Nephron progenitor cell (in vitro differentiated cells): ENCODE measurements at regions not wholly inside any gene's neighbourhood (a gene's known extent, or its start where the extent isn't known, plus 50 kb on each side); places are given as distances from the start of the nearest gene placed in this dataset.

Experiments used
- DNase-seq: peaks from one replicate; pipeline ENCODE4 v3.0.0; 2021
- H3K27ac Mint-ChIP-seq: 2 replicates; pipeline ENCODE4 v1.8.0; 2021; ENCODE audit warnings: mild to moderate bottlenecking, moderate library complexity, mixed read lengths
- H3K27me3 Mint-ChIP-seq: 2 replicates; pipeline ENCODE4 v1.8.0; 2021; ENCODE audit warnings: mild to moderate bottlenecking, low read depth, mixed read lengths; ENCODE audit not compliant: poor library complexity
- H3K36me3 Mint-ChIP-seq: 2 replicates; pipeline ENCODE4 v1.8.0; 2021; ENCODE audit warnings: low read depth, mixed read lengths
- H3K4me1 Mint-ChIP-seq: 2 replicates; pipeline ENCODE4 v1.8.0; 2021; ENCODE audit warnings: mixed read lengths
- H3K4me3 Mint-ChIP-seq: 2 replicates; pipeline ENCODE4 v1.8.0; 2021; ENCODE audit warnings: mild to moderate bottlenecking, moderate library complexity, mixed read lengths
- H3K9me3 Mint-ChIP-seq: 2 replicates; pipeline ENCODE4 v1.8.0; 2021; ENCODE audit warnings: mild to moderate bottlenecking, moderate library complexity, mixed read lengths
- TF ChIP-seq, protein P1 (sequence below): fragments of 200-600 bp; sonication (generic); IDR thresholded peaks from 2 replicates; pipeline ENCODE4 v1.5.0; 2021; ENCODE audit warnings: antibody characterized with exemption

DNA sequence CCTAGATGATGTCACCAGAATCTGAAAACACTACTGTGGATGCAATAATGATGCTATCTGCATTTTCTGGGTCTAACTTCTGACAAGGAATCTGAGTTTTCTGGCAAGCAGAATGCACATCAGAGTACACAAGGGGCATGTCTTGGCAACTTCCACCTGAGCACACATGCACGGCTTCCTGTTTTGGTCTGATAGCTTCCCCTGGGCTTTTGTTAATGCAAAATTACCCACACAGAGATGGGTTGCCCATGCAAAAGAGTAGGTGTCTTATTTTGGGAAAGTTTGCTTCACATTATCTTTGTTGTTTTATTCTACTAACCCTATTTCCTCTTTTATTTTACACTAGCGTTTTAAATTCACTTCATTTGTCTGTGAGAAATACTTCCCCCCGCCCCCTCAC, 74.2 kb upstream of the SATB1 start:
- no peak overlapping the region for H3K4me3 Mint-ChIP-seq
- H3K9me3 Mint-ChIP-seq: no peaks in the 10 kb centered on the region
- H3K27me3 Mint-ChIP-seq: no peaks in the 10 kb centered on the region
- no peaks in the 10 kb centered on the region for H3K36me3 Mint-ChIP-seq
- H3K4me1 Mint-ChIP-seq: peaks cover 5% of the 10 kb centered on the region
- no peak for DNase-seq
- H3K27ac Mint-ChIP-seq: no peak overlapping the region
- TF ChIP-seq, protein P1, sequence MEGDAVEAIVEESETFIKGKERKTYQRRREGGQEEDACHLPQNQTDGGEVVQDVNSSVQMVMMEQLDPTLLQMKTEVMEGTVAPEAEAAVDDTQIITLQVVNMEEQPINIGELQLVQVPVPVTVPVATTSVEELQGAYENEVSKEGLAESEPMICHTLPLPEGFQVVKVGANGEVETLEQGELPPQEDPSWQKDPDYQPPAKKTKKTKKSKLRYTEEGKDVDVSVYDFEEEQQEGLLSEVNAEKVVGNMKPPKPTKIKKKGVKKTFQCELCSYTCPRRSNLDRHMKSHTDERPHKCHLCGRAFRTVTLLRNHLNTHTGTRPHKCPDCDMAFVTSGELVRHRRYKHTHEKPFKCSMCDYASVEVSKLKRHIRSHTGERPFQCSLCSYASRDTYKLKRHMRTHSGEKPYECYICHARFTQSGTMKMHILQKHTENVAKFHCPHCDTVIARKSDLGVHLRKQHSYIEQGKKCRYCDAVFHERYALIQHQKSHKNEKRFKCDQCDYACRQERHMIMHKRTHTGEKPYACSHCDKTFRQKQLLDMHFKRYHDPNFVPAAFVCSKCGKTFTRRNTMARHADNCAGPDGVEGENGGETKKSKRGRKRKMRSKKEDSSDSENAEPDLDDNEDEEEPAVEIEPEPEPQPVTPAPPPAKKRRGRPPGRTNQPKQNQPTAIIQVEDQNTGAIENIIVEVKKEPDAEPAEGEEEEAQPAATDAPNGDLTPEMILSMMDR: no peak

DNA sequence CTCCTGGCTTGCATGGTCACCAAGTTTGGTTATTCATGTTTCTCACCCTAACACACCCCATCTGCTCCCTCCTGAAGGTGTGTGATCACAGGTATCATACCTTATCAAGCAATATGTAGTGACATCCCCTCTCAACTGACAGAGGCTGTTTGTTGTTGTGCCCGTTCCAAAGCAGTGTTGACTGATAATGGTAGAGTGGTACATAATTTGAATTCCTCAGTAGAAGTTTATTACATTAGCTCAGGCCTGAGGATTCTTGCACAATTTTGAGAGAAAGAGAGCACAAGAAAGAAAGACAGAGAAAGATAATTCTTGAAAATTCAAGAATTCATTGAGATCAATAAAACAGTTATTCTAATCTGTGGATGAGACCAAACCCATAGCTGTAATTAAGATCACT, 69.1 kb upstream of the SATB1 start:
- H3K36me3 Mint-ChIP-seq: no peaks in the 10 kb centered on the region

DNA sequence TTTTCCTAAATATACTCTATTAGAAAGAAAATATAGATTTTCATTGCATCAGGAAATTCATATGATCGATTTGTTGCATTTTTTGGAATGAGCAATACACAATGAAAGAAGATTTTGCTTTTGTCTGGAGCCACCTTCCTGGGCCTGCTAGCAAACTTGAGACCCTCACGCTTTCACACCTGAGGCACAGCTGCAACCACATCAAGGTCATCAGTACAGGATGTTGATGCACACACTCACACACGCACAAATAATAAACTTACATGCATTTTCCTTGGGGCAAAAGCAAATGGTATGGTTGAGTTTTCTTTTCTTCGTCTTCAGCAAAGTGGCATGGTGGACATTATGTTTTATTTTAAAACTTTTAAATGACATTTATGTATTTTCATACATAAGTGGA, 64.8 kb upstream of the SATB1 start:
- TF ChIP-seq, protein P1: no peak
- no peaks in the 10 kb centered on the region for H3K36me3 Mint-ChIP-seq
- no peak for DNase-seq
- H3K27ac Mint-ChIP-seq: no peak overlapping the region
- no peaks in the 10 kb centered on the region for H3K4me1 Mint-ChIP-seq
- no peak overlapping the region for H3K4me3 Mint-ChIP-seq
- peaks cover 3% of the 10 kb centered on the region for H3K27me3 Mint-ChIP-seq
- peaks cover 5% of the 10 kb centered on the region for H3K9me3 Mint-ChIP-seq

More for the DNA sequence above, 69.1 kb upstream of the SATB1 start:
- DNase-seq: no peak
- no peaks in the 10 kb centered on the region for H3K27me3 Mint-ChIP-seq
- no peak overlapping the region for H3K4me3 Mint-ChIP-seq
- no peaks in the 10 kb centered on the region for H3K9me3 Mint-ChIP-seq
- TF ChIP-seq, protein P1: no peak
- H3K4me1 Mint-ChIP-seq: peaks cover 5% of the 10 kb centered on the region
- no peak overlapping the region for H3K27ac Mint-ChIP-seq

DNA sequence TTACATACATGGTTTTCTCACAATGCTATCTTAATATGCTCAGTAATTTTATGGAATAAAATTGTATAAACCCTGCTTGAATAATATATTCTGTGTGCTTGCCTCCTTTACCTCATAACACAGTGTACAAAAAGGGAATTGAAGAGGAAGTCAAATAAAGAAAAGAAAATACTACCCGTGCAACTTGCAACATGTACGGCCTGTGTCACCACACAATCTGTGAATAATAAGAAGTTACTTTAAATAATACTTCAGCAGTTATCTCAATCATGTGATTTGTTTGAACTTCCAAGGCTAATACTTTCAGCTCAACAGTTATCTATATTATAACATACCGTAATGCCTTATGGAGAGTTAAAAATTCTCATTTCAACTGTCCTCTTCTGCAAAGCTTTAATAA, 58.1 kb upstream of the SATB1 start:
- TF ChIP-seq, protein P1: no peak
- Mint-ChIP-seq H3K9me3 (peaks cover 5% of the 10 kb centered on the region), H3K4me1 (peaks cover 10% of the 10 kb centered on the region), H3K27ac (no peak overlapping the region), H3K36me3 (no peaks in the 10 kb centered on the region), H3K4me3 (no peak overlapping the region), H3K27me3 (peaks cover 3% of the 10 kb centered on the region)
- DNase-seq: no peak

DNA sequence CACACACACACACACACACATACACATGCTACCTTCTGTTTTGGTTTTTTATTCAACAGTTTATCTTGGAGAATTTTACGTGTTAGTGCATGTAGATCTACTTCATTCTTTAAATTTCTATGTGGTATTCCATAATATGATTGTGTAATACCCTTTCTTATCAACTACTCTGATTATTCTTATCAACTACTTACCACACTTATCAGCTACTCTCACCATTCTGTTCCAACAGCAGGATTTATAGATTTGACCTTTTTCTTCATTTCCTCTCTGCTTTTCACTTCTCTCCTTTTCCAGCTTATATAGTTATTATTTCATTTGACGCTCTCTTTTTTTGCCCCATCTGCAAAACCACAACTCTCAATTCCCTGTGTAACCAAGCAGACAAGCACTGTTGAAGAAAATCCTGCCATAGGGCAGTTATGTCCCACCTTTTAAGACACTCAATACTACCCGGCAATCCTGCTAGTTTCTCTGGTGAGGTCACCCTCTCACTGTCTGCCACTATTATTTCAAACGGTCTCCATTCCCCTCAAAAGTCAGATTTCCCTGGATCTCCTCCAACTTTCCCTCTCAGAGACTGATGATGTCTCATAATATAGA, 56.9 kb upstream of the SATB1 start:
- TF ChIP-seq, protein P1: no peak
- H3K27ac Mint-ChIP-seq: peak overlapping the region; percentile 81
- H3K4me1 Mint-ChIP-seq: peaks cover 10% of the 10 kb centered on the region
- no peak overlapping the region for H3K4me3 Mint-ChIP-seq
- H3K27me3 Mint-ChIP-seq: peaks cover 3% of the 10 kb centered on the region
- DNase-seq: no peak
- H3K36me3 Mint-ChIP-seq: no peaks in the 10 kb centered on the region
- H3K9me3 Mint-ChIP-seq: peaks cover 5% of the 10 kb centered on the region

DNA sequence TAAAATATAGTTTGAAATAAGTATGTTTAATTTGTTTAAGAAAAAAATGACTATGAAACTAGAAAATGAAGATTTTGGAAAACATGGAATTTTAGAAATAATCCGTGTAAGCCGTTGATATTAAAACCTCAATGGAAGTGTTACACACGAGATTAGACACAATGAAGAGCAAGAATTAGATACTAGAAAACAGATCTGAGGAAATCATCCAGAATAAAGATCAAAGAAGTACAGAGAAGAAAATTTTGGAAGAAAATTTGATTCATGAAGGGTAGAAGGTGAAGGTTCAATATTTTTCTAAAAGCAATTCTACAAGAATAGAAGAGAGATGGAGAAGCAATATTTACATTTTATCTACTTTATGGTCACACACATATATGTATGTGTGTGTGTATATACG, 52.5 kb upstream of the SATB1 start:
- DNase-seq: no peak
- H3K27ac Mint-ChIP-seq: no peak overlapping the region
- peaks cover 4% of the 10 kb centered on the region for H3K27me3 Mint-ChIP-seq
- H3K4me1 Mint-ChIP-seq: peaks cover 10% of the 10 kb centered on the region
- H3K4me3 Mint-ChIP-seq: no peak overlapping the region
- TF ChIP-seq, protein P1: no peak
- no peaks in the 10 kb centered on the region for H3K36me3 Mint-ChIP-seq
- no peaks in the 10 kb centered on the region for H3K9me3 Mint-ChIP-seq
